Endothelial cell of umbilical vein (primary cell): ENCODE measurements at regions not wholly inside any gene's neighbourhood (a gene's known extent, or its start where the extent isn't known, plus 50 kb on each side); places are given as distances from the start of the nearest gene placed in this dataset.

ENCODE experiments used
- EZH2 ChIP-seq: IDR thresholded peaks from 2 replicates; pipeline ENCODE4 v1.6.1; 2012; ENCODE audit warnings: borderline replicate concordance, low read depth, mild to moderate bottlenecking, moderate library complexity, low read length, inconsistent platforms; ENCODE audit not compliant: severe bottlenecking
- FOS ChIP-seq: IDR thresholded peaks from 2 replicates; pipeline ENCODE4 v1.6.1; 2011; ENCODE audit warnings: mild to moderate bottlenecking, low read length, moderate library complexity, borderline replicate concordance; ENCODE audit not compliant: insufficient read depth
- JUN ChIP-seq: IDR thresholded peaks from 2 replicates; pipeline ENCODE4 v1.6.1; 2011; ENCODE audit warnings: borderline replicate concordance, low read depth; ENCODE audit not compliant: insufficient read length, insufficient read depth
- MYC ChIP-seq: IDR thresholded peaks from one replicate; pipeline ENCODE4 v1.6.1; 2011; ENCODE audit warnings: mild to moderate bottlenecking, low read depth, low read length
- POLR2A ChIP-seq: IDR thresholded peaks from 2 replicates; pipeline ENCODE4 v1.6.1; 2012; ENCODE audit warnings: low read depth, mild to moderate bottlenecking, control low read depth, low read length
- POLR2AphosphoS5 ChIP-seq: IDR thresholded peaks from 2 replicates; pipeline ENCODE4 v1.6.1; 2012; ENCODE audit warnings: low read depth, mild to moderate bottlenecking, control low read depth, low read length, moderate library complexity; ENCODE audit not compliant: insufficient read depth
- TF ChIP-seq, protein P1 (sequence below), 2 donors: IDR thresholded peaks; 1 replicate in 1 of 2; 2 replicates in 1 of 2; pipeline ENCODE4 v1.5.1; 2011; ENCODE audit warnings: low read length in 2 of 2, mild to moderate bottlenecking in 2 of 2, moderate library complexity in 2 of 2, control low read depth in 1 of 2, inconsistent platforms in 1 of 2, low read depth in 1 of 2; ENCODE audit not compliant: insufficient read depth in 1 of 2; ENCODE audit errors: extremely low read depth in 1 of 2
- TF ChIP-seq, protein P2 (sequence below): IDR thresholded peaks from 2 replicates; pipeline ENCODE4 v1.6.1; 2011; ENCODE audit not compliant: insufficient read depth, insufficient read length

DNA sequence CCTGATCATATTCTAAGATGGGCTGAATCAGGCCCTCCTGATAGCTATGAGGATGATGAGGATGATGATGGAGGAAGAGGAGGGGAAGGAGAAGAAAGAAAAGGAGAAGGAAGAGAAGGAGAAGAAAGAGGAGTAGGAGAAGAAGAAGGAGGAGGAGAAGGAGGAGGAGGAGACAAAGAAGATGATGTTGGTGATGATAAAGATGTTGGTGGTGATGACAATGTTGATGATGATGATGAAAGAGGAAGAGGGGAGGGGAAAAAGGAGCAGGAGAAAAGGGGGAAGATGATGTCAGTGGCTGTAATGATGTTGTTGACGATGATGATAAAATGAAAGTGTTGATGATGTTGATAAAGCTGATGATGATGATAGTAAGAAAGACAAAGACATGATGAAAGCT, 119.5 kb downstream of the CDC5L start:
- TF ChIP-seq, protein P1, sequence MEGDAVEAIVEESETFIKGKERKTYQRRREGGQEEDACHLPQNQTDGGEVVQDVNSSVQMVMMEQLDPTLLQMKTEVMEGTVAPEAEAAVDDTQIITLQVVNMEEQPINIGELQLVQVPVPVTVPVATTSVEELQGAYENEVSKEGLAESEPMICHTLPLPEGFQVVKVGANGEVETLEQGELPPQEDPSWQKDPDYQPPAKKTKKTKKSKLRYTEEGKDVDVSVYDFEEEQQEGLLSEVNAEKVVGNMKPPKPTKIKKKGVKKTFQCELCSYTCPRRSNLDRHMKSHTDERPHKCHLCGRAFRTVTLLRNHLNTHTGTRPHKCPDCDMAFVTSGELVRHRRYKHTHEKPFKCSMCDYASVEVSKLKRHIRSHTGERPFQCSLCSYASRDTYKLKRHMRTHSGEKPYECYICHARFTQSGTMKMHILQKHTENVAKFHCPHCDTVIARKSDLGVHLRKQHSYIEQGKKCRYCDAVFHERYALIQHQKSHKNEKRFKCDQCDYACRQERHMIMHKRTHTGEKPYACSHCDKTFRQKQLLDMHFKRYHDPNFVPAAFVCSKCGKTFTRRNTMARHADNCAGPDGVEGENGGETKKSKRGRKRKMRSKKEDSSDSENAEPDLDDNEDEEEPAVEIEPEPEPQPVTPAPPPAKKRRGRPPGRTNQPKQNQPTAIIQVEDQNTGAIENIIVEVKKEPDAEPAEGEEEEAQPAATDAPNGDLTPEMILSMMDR (IDR thresholded peaks at IDR 0.05; ENCODE audit: extremely low read depth in 1 of 2, insufficient read depth in 1 of 2, low read depth in 1 of 2, low read length in 2 of 2) = no peak
- no peak for TF ChIP-seq EZH2
- TF ChIP-seq JUN = no peak
- TF ChIP-seq POLR2A = no peak
- TF ChIP-seq, protein P2, sequence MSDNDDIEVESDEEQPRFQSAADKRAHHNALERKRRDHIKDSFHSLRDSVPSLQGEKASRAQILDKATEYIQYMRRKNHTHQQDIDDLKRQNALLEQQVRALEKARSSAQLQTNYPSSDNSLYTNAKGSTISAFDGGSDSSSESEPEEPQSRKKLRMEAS = no peak
- no peak for TF ChIP-seq POLR2AphosphoS5
- TF ChIP-seq MYC = no peak
- no peak for TF ChIP-seq FOS
